Neural progenitor cell (in vitro differentiated cells): ENCODE measurements at regions not wholly inside any gene's neighbourhood (a gene's known extent, or its start where the extent isn't known, plus 50 kb on each side); places are given as distances from the start of the nearest gene placed in this dataset.
"Not testable (repeated sequence)": the region's sequence is repeated elsewhere in the genome, so short reads cannot be mapped to it uniquely, and the experiment has no call there.

Experiments used
- DNase-seq: peaks from one replicate; pipeline ENCODE4 v3.0.0-alpha.2; 2016; ENCODE audit warnings: low spot score
- H2AFZ ChIP-seq: fragments of 200-600 bp; sonication (generic); replicated peaks from 2 replicates; pipeline ENCODE4 v1.6.1; 2016; ENCODE audit warnings: antibody characterized with exemption
- H3F3A ChIP-seq: fragments of 200-600 bp; sonication (generic); 2 replicates; pipeline ENCODE4 v1.6.1; 2016; ENCODE audit warnings: antibody characterized with exemption, low read depth
- H3K27ac ChIP-seq: fragments of 200-600 bp; sonication (generic); 2 replicates; pipeline ENCODE4 v1.5.1; 2016; ENCODE audit warnings: mild to moderate bottlenecking
- H3K27me3 ChIP-seq: fragments of 200-600 bp; sonication (generic); 2 replicates; pipeline ENCODE4 v1.6.1; 2016; ENCODE audit warnings: mild to moderate bottlenecking, moderate library complexity
- H3K36me3 ChIP-seq: fragments of 200-600 bp; sonication (generic); 2 replicates; pipeline ENCODE4 v1.5.1; 2016
- H3K4me1 ChIP-seq: fragments of 200-600 bp; sonication (generic); 2 replicates; pipeline ENCODE4 v1.6.1; 2016; ENCODE audit warnings: mixed run types
- H3K4me2 ChIP-seq: fragments of 200-600 bp; sonication (generic); 2 replicates; pipeline ENCODE4 v1.6.1; 2016
- H3K4me3 ChIP-seq: fragments of 200-600 bp; sonication (generic); 2 replicates; pipeline ENCODE4 v1.5.1; 2016
- H3K79me2 ChIP-seq: fragments of 200-600 bp; sonication (generic); 2 replicates; pipeline ENCODE4 v1.6.1; 2016; ENCODE audit warnings: low read depth
- H3K9ac ChIP-seq: fragments of 200-600 bp; sonication (generic); 2 replicates; pipeline ENCODE4 v1.6.1; 2016
- H3K9me3 ChIP-seq: fragments of 200-600 bp; sonication (generic); 2 replicates; pipeline ENCODE4 v1.5.1; 2016; ENCODE audit warnings: low read depth
- H4K20me1 ChIP-seq: fragments of 200-600 bp; sonication (generic); 2 replicates; pipeline ENCODE4 v1.6.1; 2016; ENCODE audit warnings: low read depth
- H3K27ac Mint-ChIP-seq: 3 replicates; pipeline ENCODE4 v1.8.0; 2021; ENCODE audit warnings: mixed read lengths
- H3K27me3 Mint-ChIP-seq: 2 replicates; pipeline ENCODE4 v1.8.0; 2022; ENCODE audit warnings: low read depth, mild to moderate bottlenecking, inconsistent platforms, moderate library complexity, mixed read lengths; ENCODE audit not compliant: insufficient read depth
- H3K36me3 Mint-ChIP-seq: 3 replicates; pipeline ENCODE4 v1.8.0; 2021; ENCODE audit warnings: mixed read lengths
- H3K4me1 Mint-ChIP-seq: 3 replicates; pipeline ENCODE4 v1.8.0; 2021; ENCODE audit warnings: mixed read lengths
- H3K4me3 Mint-ChIP-seq: 3 replicates; pipeline ENCODE4 v1.8.0; 2021; ENCODE audit warnings: mild to moderate bottlenecking, moderate library complexity, mixed read lengths
- H3K9me3 Mint-ChIP-seq: 3 replicates; pipeline ENCODE4 v1.8.0; 2020; ENCODE audit warnings: mixed read lengths
- EZH2 ChIP-seq: fragments of 200-600 bp; sonication (generic); IDR thresholded peaks from 2 replicates; pipeline ENCODE4 v1.6.1; 2017; ENCODE audit warnings: antibody characterized with exemption, mild to moderate bottlenecking, moderate library complexity
- EZH2phosphoT487 ChIP-seq: fragments of 200-600 bp; sonication (generic); IDR thresholded peaks from 2 replicates; pipeline ENCODE4 v1.6.1; 2017; ENCODE audit warnings: antibody characterized with exemption
- TF ChIP-seq, protein P1 (sequence below): fragments of 200-600 bp; sonication (generic); IDR thresholded peaks from 2 replicates; pipeline ENCODE4 v1.5.1; 2017; ENCODE audit warnings: antibody characterized with exemption, mild to moderate bottlenecking

DNA sequence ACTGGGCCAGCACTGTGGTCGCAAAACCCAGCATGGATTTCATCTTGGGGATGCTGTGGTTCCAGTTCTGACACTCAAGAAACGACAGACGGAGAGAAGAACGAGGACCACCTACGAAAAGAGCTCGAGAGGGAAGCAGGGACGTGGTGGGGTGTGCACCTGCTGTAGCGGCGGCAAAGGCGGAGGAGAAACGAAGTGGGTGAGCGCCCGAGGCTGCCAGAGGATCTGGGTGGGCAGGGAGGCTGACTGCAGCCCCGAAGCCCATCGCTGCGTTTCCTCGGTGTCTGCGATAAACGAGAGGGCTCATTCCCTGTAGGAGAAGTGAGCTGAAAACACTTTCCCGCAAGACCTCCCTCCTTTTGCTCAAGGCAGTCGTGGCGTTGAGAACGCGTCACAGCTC, 246.1 kb downstream of the OR4C45 start:
- no peaks in the 10 kb centered on the region for H4K20me1 ChIP-seq
- no peak overlapping the region for H3K4me2 ChIP-seq
- peaks cover 4% of the 10 kb centered on the region for H3K9me3 ChIP-seq
- H3K36me3 ChIP-seq = no peaks in the 10 kb centered on the region
- no peaks in the 10 kb centered on the region for H3F3A ChIP-seq
- no peaks in the 10 kb centered on the region for H3K27me3 ChIP-seq
- no peak overlapping the region for H3K27ac Mint-ChIP-seq
- H3K27ac ChIP-seq = no peak overlapping the region
- TF ChIP-seq EZH2 (no peak), EZH2phosphoT487 (no peak)
- TF ChIP-seq, protein P1, sequence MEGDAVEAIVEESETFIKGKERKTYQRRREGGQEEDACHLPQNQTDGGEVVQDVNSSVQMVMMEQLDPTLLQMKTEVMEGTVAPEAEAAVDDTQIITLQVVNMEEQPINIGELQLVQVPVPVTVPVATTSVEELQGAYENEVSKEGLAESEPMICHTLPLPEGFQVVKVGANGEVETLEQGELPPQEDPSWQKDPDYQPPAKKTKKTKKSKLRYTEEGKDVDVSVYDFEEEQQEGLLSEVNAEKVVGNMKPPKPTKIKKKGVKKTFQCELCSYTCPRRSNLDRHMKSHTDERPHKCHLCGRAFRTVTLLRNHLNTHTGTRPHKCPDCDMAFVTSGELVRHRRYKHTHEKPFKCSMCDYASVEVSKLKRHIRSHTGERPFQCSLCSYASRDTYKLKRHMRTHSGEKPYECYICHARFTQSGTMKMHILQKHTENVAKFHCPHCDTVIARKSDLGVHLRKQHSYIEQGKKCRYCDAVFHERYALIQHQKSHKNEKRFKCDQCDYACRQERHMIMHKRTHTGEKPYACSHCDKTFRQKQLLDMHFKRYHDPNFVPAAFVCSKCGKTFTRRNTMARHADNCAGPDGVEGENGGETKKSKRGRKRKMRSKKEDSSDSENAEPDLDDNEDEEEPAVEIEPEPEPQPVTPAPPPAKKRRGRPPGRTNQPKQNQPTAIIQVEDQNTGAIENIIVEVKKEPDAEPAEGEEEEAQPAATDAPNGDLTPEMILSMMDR = no peak
- H2AFZ ChIP-seq = no peak overlapping the region
- H3K4me1 ChIP-seq = no peaks in the 10 kb centered on the region
- no peak overlapping the region for H3K9ac ChIP-seq
- H3K9me3 Mint-ChIP-seq = peaks cover 60% of the 10 kb centered on the region
- no peak overlapping the region for H3K4me3 Mint-ChIP-seq
- no peak for DNase-seq
- no peaks in the 10 kb centered on the region for H3K79me2 ChIP-seq
- no peaks in the 10 kb centered on the region for H3K4me1 Mint-ChIP-seq
- H3K36me3 Mint-ChIP-seq = no peaks in the 10 kb centered on the region
- no peak overlapping the region for H3K4me3 ChIP-seq
- peaks cover 2% of the 10 kb centered on the region for H3K27me3 Mint-ChIP-seq

DNA sequence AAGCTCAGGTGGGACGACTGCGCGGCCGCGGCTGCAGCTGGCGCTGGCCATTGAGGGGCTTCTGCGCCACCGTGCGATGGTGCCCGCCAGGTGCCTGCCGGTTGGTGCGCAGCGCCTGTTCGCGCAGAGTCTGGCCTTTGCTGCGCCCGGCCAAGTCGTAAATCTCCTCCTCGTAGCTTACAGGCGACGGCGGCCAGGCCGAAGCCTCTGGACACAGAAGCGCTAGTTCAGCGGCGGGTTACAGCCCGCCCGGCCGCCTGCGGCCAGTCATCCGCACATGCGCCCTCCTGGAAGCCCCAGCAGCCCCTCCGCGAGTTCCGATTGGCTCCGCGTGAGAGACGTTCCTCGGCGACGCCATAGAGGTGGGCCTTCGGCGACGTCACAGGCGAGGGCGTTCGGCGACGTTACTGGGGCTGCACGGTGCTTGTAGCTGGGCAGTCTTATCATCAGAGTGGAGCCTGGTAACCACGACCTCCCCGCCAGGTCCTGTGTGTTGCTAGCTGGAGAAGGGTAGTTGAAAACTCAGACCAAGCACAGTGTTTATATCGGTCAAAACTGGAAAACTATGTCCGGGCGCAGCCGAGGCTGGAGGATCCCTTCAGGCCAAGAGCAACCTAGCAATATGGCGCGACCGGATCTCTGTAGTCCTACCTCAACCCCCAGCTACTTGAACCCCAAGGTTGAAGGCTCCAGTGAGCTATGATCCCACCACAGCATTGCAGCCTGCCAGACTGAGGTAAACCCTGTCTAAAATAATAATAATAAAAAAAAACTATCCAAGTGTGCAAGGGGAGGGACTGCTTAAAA, 265.7 kb downstream of the OR4C45 start:
- Mint-ChIP-seq H3K4me3 (no peak overlapping the region), H3K9me3 (peaks cover 24% of the 10 kb centered on the region), H3K27me3 (peaks cover 2% of the 10 kb centered on the region), H3K27ac (no peak overlapping the region), H3K36me3 (no peaks in the 10 kb centered on the region), H3K4me1 (no peaks in the 10 kb centered on the region)
- Histone ChIP-seq H3K4me3 (no peak overlapping the region), H3K79me2 (no peaks in the 10 kb centered on the region), H4K20me1 (no peaks in the 10 kb centered on the region), H3K27ac (no peak overlapping the region), H3K4me2 (no peak overlapping the region), H3K9me3 (peaks cover 15% of the 10 kb centered on the region), H3K9ac (no peak overlapping the region), H3F3A (no peaks in the 10 kb centered on the region), H3K27me3 (no peaks in the 10 kb centered on the region), H2AFZ (no peak overlapping the region), H3K4me1 (no peaks in the 10 kb centered on the region), H3K36me3 (no peaks in the 10 kb centered on the region)
- DNase-seq = no peak
- TF ChIP-seq EZH2phosphoT487 = no peak
- no peak for TF ChIP-seq EZH2
- TF ChIP-seq, protein P1 = no peak

DNA sequence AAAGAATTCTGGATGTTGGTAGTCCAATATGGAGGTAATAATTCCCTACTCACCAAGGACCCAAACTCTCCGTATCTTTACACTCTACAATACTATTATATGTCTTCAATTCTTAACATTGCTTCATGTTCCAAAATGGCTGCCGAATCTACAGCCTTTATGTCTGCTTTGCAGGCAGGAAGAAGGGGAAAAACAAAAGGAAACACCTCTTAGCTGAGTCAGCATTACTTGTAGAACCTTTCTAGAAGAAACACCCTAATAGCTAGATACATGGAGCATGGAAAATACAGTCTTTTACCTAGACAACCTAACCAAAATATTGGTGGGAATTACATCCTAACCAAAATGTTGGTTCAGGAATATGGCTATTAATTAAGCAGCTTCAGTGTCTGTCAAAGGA, 298.0 kb downstream of the OR4C45 start:
- H3K9me3 Mint-ChIP-seq = peaks cover 55% of the 10 kb centered on the region
- not testable (repeated sequence) for H3K36me3 Mint-ChIP-seq
- peaks cover 23% of the 10 kb centered on the region for H3K9me3 ChIP-seq

DNA sequence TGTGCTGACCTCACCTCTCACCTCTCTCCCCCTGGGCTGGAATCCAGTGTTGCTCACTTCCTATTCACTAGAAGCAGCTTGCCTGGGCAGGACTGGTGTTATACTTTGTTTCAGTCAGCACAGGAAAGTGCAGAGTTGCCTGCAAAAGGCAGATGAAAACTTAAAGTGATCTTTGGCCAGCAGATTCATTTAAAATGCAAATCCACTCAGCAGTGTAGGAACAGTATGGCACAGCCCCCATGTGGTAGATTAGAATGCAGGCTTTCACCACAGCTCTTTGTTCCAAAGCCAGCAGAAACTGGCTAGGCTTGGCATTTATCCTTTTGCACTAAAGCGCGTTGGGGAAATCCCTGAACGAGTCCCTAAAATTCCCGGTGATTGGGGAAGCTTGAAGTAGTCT, 301.2 kb downstream of the OR4C45 start:
- peaks cover 42% of the 10 kb centered on the region for H3K9me3 Mint-ChIP-seq
- Histone ChIP-seq H3K4me3 (no peak overlapping the region), H2AFZ (no peak overlapping the region), H3K4me1 (no peaks in the 10 kb centered on the region), H4K20me1 (no peaks in the 10 kb centered on the region), H3K27ac (no peak overlapping the region), H3K9me3 (peaks cover 15% of the 10 kb centered on the region), H3K4me2 (no peak overlapping the region), H3K36me3 (no peaks in the 10 kb centered on the region), H3K9ac (no peak overlapping the region), H3F3A (no peaks in the 10 kb centered on the region), H3K79me2 (no peaks in the 10 kb centered on the region), H3K27me3 (no peaks in the 10 kb centered on the region)
- peaks cover 2% of the 10 kb centered on the region for H3K27me3 Mint-ChIP-seq
- DNase-seq = no peak
- TF ChIP-seq EZH2 = no peak
- TF ChIP-seq EZH2phosphoT487 = no peak
- TF ChIP-seq, protein P1 = no peak
- no peak overlapping the region for H3K27ac Mint-ChIP-seq
- no peaks in the 10 kb centered on the region for H3K36me3 Mint-ChIP-seq
- no peak overlapping the region for H3K4me3 Mint-ChIP-seq
- H3K4me1 Mint-ChIP-seq = no peaks in the 10 kb centered on the region

More for the DNA sequence above, 298.0 kb downstream of the OR4C45 start:
- H3F3A ChIP-seq, H4K20me1 ChIP-seq, H3K27me3 ChIP-seq, H3K9ac ChIP-seq, H3K36me3 ChIP-seq, H3K27me3 Mint-ChIP-seq, H3K27ac ChIP-seq, H3K4me1 Mint-ChIP-seq, H3K4me3 ChIP-seq, H3K4me1 ChIP-seq, H3K4me2 ChIP-seq, DNase-seq, H3K27ac Mint-ChIP-seq, H2AFZ ChIP-seq, H3K79me2 ChIP-seq, H3K4me3 Mint-ChIP-seq: not testable (repeated sequence)

DNA sequence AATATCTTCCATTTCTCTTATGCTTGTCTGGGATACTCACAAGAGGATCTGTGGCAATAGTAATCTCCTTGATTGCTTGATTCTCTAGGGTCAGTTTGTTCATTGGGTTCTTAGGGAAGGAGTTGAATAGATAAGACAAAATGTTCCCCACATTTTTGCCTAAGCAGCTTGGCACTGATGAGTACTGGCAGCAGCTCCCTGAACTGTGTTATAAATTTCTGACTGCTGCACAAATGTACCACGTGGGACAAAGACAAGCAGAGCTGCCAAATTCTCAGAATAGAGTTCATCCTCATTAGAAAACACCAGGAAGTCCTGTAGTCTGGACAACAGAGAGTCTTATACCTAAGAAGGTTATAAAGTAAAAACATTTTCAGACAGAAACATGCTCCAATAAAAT, 304.8 kb downstream of the OR4C45 start:
- not testable (repeated sequence) for H3K27me3 Mint-ChIP-seq, H4K20me1 ChIP-seq, H3K4me3 ChIP-seq, H3K27me3 ChIP-seq, H3K36me3 Mint-ChIP-seq, H3K36me3 ChIP-seq, H3K27ac ChIP-seq, H3K9ac ChIP-seq, H3F3A ChIP-seq, H3K4me1 ChIP-seq, H3K4me1 Mint-ChIP-seq, DNase-seq, H3K27ac Mint-ChIP-seq, H2AFZ ChIP-seq, H3K4me3 Mint-ChIP-seq, H3K4me2 ChIP-seq, H3K79me2 ChIP-seq
- peaks cover 42% of the 10 kb centered on the region for H3K9me3 Mint-ChIP-seq
- H3K9me3 ChIP-seq = peaks cover 10% of the 10 kb centered on the region

DNA sequence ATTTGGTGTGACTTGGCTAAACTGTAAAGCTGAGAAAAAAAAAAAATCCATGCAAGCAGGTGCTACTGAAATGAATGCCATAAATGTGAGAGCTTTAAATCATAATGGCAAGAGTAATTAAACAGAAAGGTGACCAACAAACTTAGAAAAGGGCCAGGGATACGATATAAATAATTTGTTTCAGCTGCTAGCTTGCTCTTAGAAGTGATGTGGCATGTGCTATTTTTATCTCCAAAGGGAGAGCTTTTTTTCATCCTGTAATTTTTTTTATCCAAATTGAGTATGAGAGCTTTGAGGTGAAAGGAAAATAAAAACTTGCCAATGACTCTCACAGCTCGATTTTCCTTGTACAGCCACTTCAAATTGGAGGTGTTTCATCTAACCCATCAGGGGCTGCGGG, 315.3 kb downstream of the OR4C45 start:
- not testable (repeated sequence) for H3K36me3 Mint-ChIP-seq, H3F3A ChIP-seq, H3K4me3 ChIP-seq, H3K27ac ChIP-seq, H3K36me3 ChIP-seq, H3K4me2 ChIP-seq, DNase-seq, H2AFZ ChIP-seq, H3K4me1 ChIP-seq, H3K9me3 ChIP-seq, H3K9me3 Mint-ChIP-seq, H3K27me3 ChIP-seq, H3K9ac ChIP-seq, H3K4me1 Mint-ChIP-seq, H4K20me1 ChIP-seq, H3K79me2 ChIP-seq, H3K4me3 Mint-ChIP-seq, H3K27me3 Mint-ChIP-seq, H3K27ac Mint-ChIP-seq
